ENCODE measurements at regions not wholly inside any gene's neighbourhood (a gene's known extent, or its start where the extent isn't known, plus 50 kb on each side); places are given as distances from the start of the nearest gene placed in this dataset.

GRCh38 chr12:47410383-47410782 lies 295.4 kb downstream of the RPAP3 start:
- no peak overlapping the region for H3K4me3 ChIP-seq (ENCODE audit: insufficient read depth, low read length, poor library complexity, severe bottlenecking)
- no peak overlapping the region for H2AFZ ChIP-seq (ENCODE audit: low read depth, low read length, severe bottlenecking)
- no peaks in the 10 kb centered on the region for H4K20me1 ChIP-seq (ENCODE audit: low read depth, low read length)
- H3K27me3 ChIP-seq (ENCODE audit: low read length) = no peaks in the 10 kb centered on the region
- no peak overlapping the region for H3K9ac ChIP-seq (ENCODE audit: low read length)
- no peaks in the 10 kb centered on the region for H3K79me2 ChIP-seq (ENCODE audit: insufficient read depth, low read length)
- H3K27ac ChIP-seq (ENCODE audit: low read depth, low read length) = no peak overlapping the region
- H3K9me3 ChIP-seq (ENCODE audit: insufficient read depth, low read length) = no peaks in the 10 kb centered on the region
- TF ChIP-seq EZH2phosphoT487 (conservative IDR thresholded peaks at IDR 0.05; ENCODE audit: low read length) (no peak), CTCF (IDR thresholded peaks at IDR 0.05; ENCODE audit: insufficient read depth, low read length, poor library complexity, severe bottlenecking) (no peak)
- H3F3A ChIP-seq (ENCODE audit: insufficient read depth) = no peaks in the 10 kb centered on the region
- H3K9me2 ChIP-seq (replicated peaks; ENCODE audit: insufficient read depth, low read length) = no peaks in the 10 kb centered on the region
- H3K4me2 ChIP-seq (ENCODE audit: low read depth, low read length, poor library complexity, severe bottlenecking) = no peak overlapping the region
- H3K36me3 ChIP-seq (ENCODE audit: low read length) = no peaks in the 10 kb centered on the region

DNA sequence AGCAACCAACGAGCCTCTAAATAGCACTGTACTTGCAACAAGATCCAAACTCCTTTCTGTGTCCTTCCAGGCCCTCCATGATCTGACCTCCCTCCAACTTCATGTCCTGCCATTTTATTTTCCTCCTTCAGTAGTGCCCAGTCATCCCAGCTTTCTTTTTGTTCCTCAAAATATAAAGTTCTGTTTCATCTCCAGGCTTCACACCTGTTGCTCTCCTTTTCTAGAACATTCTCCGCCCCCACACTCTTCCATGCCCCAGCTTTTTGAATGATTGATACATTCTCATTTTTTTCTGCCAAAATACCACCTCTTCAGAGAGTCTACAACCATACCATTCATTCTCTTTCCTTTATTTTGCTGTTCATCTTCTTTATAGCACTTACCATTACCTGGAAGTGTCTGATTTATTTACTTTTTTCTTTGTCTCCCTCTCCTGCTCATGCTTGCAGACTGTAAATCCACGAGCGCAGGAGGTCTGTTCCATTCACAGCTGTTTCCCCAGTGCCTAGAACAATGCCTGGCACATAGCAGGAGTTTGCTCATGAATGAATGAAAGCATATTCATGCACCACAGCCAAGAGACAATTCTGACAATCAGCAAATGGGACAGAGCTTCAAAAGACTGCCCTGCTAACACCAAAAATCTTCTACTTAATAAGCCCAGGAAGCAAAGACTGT lies 296.4 kb downstream of the RPAP3 start:
- Histone ChIP-seq H3K27me3 (ENCODE audit: low read length) (no peaks in the 10 kb centered on the region), H3K27ac (ENCODE audit: low read depth, low read length) (no peak overlapping the region), H2AFZ (ENCODE audit: low read depth, low read length, severe bottlenecking) (no peak overlapping the region), H3K79me2 (ENCODE audit: insufficient read depth, low read length) (no peaks in the 10 kb centered on the region), H3K9ac (ENCODE audit: low read length) (no peak overlapping the region), H3K9me3 (ENCODE audit: insufficient read depth, low read length) (no peaks in the 10 kb centered on the region), H3K36me3 (ENCODE audit: low read length) (no peaks in the 10 kb centered on the region), H3F3A (ENCODE audit: insufficient read depth) (no peaks in the 10 kb centered on the region), H3K4me3 (ENCODE audit: insufficient read depth, low read length, poor library complexity, severe bottlenecking) (no peak overlapping the region), H3K9me2 (replicated peaks; ENCODE audit: insufficient read depth, low read length) (no peaks in the 10 kb centered on the region), H4K20me1 (ENCODE audit: low read depth, low read length) (no peaks in the 10 kb centered on the region), H3K4me2 (ENCODE audit: low read depth, low read length, poor library complexity, severe bottlenecking) (no peak overlapping the region)
- no peak for TF ChIP-seq CTCF (IDR thresholded peaks at IDR 0.05; ENCODE audit: insufficient read depth, low read length, poor library complexity, severe bottlenecking)
- TF ChIP-seq EZH2phosphoT487 (conservative IDR thresholded peaks at IDR 0.05; ENCODE audit: low read length) = no peak

GRCh38 chr12:47408171-47408871 lies 297.5 kb downstream of the RPAP3 start:
- Histone ChIP-seq H3K36me3 (ENCODE audit: low read length) (no peaks in the 10 kb centered on the region), H3K9me2 (replicated peaks; ENCODE audit: insufficient read depth, low read length) (no peaks in the 10 kb centered on the region), H3K4me3 (ENCODE audit: insufficient read depth, low read length, poor library complexity, severe bottlenecking) (no peak overlapping the region), H3K9me3 (ENCODE audit: insufficient read depth, low read length) (no peaks in the 10 kb centered on the region), H3K9ac (ENCODE audit: low read length) (no peak overlapping the region), H3F3A (ENCODE audit: insufficient read depth) (no peaks in the 10 kb centered on the region), H2AFZ (ENCODE audit: low read depth, low read length, severe bottlenecking) (peak overlapping the region; percentile 85), H4K20me1 (ENCODE audit: low read depth, low read length) (no peaks in the 10 kb centered on the region), H3K27me3 (ENCODE audit: low read length) (no peaks in the 10 kb centered on the region), H3K79me2 (ENCODE audit: insufficient read depth, low read length) (no peaks in the 10 kb centered on the region), H3K4me2 (ENCODE audit: low read depth, low read length, poor library complexity, severe bottlenecking) (peak overlapping the region; percentile 35), H3K27ac (ENCODE audit: low read depth, low read length) (no peak overlapping the region)
- TF ChIP-seq EZH2phosphoT487 (conservative IDR thresholded peaks at IDR 0.05; ENCODE audit: low read length) (no peak), CTCF (IDR thresholded peaks at IDR 0.05; ENCODE audit: insufficient read depth, low read length, poor library complexity, severe bottlenecking) (peak; percentile 72)
